ENCODE measurements at regions not wholly inside any gene's neighbourhood (a gene's known extent, or its start where the extent isn't known, plus 50 kb on each side); places are given as distances from the start of the nearest gene placed in this dataset.

DNA sequence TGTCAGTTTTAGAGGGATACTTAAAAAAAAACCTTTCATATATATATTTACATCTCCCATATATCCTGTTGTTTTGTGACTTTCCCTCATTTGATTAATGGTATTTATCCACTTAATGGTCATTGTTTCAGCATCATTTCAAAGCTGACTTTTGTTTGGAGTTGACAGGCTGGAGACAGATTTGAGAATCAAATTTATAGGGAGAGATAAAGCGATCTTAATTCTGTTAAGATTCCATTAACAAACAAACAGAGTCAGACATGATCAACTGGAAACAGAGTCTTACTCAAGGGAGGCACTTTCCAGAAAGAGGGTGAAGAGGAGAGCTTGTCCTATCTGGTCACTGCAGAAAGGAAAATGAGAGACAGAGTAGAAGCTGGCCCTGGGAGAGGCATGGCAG lies 283.4 kb downstream of the TTLL7 start (continued):
- TF ChIP-seq, protein P1, sequence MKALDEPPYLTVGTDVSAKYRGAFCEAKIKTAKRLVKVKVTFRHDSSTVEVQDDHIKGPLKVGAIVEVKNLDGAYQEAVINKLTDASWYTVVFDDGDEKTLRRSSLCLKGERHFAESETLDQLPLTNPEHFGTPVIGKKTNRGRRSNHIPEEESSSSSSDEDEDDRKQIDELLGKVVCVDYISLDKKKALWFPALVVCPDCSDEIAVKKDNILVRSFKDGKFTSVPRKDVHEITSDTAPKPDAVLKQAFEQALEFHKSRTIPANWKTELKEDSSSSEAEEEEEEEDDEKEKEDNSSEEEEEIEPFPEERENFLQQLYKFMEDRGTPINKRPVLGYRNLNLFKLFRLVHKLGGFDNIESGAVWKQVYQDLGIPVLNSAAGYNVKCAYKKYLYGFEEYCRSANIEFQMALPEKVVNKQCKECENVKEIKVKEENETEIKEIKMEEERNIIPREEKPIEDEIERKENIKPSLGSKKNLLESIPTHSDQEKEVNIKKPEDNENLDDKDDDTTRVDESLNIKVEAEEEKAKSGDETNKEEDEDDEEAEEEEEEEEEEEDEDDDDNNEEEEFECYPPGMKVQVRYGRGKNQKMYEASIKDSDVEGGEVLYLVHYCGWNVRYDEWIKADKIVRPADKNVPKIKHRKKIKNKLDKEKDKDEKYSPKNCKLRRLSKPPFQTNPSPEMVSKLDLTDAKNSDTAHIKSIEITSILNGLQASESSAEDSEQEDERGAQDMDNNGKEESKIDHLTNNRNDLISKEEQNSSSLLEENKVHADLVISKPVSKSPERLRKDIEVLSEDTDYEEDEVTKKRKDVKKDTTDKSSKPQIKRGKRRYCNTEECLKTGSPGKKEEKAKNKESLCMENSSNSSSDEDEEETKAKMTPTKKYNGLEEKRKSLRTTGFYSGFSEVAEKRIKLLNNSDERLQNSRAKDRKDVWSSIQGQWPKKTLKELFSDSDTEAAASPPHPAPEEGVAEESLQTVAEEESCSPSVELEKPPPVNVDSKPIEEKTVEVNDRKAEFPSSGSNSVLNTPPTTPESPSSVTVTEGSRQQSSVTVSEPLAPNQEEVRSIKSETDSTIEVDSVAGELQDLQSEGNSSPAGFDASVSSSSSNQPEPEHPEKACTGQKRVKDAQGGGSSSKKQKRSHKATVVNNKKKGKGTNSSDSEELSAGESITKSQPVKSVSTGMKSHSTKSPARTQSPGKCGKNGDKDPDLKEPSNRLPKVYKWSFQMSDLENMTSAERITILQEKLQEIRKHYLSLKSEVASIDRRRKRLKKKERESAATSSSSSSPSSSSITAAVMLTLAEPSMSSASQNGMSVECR (CRISPR knock-in tag; IDR thresholded peaks at IDR 0.05; ENCODE audit: borderline replicate concordance): no peak

DNA sequence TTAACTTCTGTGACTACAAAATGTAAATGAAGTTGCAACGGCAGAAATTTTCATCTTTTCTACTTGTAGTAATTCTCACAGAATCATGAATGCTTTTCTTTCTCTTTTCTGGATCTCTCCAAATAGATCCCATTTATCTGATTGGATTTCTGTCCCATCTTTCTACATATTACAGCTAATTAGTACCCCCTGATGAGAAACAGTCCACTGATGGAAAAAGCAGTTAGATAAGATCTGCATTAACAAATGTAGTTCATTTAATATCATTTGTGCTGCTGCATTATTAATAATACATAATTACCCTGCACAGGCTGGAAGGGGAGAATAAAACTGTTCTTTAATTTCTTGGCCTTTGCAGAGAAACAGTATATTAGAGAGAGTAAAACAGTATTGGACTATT lies 289.3 kb downstream of the TTLL7 start:
- Mint-ChIP-seq H3K4me3 (no peak overlapping the region), H3K9me3 (peaks cover 8% of the 10 kb centered on the region), H3K4me1 (peaks cover 5% of the 10 kb centered on the region; the same call in 1 of the 2 replicates), H3K27ac (no peak overlapping the region), H3K36me3 (no peaks in the 10 kb centered on the region; the same call in 1 of the 2 replicates), H3K27me3 (ENCODE audit: low read depth) (no peaks in the 10 kb centered on the region)
- DNase-seq (ENCODE audit: low spot score) (no peak), ATAC-seq (no peak)
- TF ChIP-seq CREB1 (CRISPR knock-in tag; IDR thresholded peaks at IDR 0.05) (no peak), NFE2L1 (CRISPR knock-in tag; IDR thresholded peaks at IDR 0.05) (no peak), SMAD4 (CRISPR knock-in tag; IDR thresholded peaks at IDR 0.05) (no peak), GABPB1 (CRISPR knock-in tag; IDR thresholded peaks at IDR 0.05) (no peak), MYBL2 (CRISPR knock-in tag; IDR thresholded peaks at IDR 0.05) (no peak), ZBTB21 (CRISPR knock-in tag; IDR thresholded peaks at IDR 0.05; ENCODE audit: borderline replicate concordance) (no peak), TCF7 (CRISPR knock-in tag; IDR thresholded peaks at IDR 0.05; ENCODE audit: low read depth) (no peak), GTF2I (CRISPR knock-in tag; conservative IDR thresholded peaks at IDR 0.05) (no peak), ZNF263 (CRISPR knock-in tag; IDR thresholded peaks at IDR 0.05; ENCODE audit: low read depth) (no peak)
- TF ChIP-seq, protein P2, sequence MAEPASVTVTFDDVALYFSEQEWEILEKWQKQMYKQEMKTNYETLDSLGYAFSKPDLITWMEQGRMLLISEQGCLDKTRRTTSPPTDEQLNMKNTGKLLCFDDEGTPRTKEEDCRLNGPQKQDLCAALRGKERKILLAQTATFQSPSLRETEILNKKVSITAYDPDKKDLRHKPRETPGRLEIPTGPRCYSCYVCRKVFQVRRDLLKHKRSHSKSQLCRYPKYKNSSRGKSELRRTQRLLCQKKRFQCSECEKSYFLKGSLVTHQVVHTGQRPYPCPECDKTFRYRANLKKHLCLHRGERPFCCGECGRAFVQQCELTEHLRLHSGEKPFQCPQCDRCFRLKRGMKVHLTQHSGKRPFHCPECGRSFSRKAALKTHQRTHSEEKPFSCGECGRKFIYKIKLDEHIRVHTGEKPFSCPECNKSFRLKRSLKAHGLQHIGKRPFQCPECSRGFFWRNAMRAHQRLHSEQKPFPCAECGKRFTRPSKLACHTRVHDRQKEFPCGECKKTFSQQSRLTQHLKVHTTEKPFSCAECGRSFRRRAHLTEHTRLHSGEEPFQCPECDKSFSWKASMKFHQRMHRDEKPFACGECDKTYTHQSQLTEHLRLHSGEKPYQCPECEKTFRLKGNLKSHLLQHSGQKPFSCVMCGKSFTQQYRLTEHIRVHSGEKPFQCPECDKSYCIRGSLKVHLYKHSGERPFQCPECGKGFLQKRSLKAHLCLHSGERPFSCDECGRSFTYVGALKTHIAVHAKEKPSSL (CRISPR knock-in tag; conservative IDR thresholded peaks at IDR 0.05): no peak
- ChIA-PET CTCF (no interaction called here), POLR2A (no interaction called here)

DNA sequence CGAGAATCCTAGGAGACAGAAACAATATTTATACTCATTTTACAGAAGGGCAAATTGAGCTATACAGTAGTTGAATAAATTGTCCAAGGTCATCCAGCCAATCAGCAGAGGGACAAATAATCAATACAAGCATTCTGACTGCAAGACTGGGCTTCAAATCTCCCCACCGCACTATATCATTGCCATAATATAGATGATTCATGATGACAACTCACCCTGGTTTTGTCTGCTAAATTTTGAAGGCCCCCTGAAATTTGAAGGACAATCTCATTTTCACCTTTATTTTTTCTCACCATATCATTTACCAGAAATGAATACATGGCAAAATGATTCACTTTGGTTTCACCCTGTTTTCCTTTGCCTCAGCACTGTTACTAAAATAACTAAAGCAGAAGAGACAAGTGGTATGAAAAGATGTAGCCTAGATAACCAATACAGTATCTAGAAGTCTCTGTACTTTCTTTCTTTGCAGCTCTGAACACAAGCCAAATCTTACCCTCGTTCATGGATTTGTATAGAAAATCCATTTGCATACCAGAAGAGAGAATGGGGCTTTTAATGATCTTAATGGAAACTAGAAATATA lies 292.5 kb downstream of the TTLL7 start:
- peaks cover 7% of the 10 kb centered on the region for H3K9me3 Mint-ChIP-seq
- H3K4me1 Mint-ChIP-seq: peaks cover 18% of the 10 kb centered on the region
- ChIA-PET CTCF (no interaction called here), POLR2A (no interaction called here)
- DNase-seq (ENCODE audit: low spot score) (no peak), ATAC-seq (no peak)
- H3K27me3 Mint-ChIP-seq (ENCODE audit: low read depth): no peaks in the 10 kb centered on the region
- no peaks in the 10 kb centered on the region for H3K36me3 Mint-ChIP-seq
- H3K27ac Mint-ChIP-seq: no peak overlapping the region
- no peak overlapping the region for H3K4me3 Mint-ChIP-seq
- TF ChIP-seq, protein P3, sequence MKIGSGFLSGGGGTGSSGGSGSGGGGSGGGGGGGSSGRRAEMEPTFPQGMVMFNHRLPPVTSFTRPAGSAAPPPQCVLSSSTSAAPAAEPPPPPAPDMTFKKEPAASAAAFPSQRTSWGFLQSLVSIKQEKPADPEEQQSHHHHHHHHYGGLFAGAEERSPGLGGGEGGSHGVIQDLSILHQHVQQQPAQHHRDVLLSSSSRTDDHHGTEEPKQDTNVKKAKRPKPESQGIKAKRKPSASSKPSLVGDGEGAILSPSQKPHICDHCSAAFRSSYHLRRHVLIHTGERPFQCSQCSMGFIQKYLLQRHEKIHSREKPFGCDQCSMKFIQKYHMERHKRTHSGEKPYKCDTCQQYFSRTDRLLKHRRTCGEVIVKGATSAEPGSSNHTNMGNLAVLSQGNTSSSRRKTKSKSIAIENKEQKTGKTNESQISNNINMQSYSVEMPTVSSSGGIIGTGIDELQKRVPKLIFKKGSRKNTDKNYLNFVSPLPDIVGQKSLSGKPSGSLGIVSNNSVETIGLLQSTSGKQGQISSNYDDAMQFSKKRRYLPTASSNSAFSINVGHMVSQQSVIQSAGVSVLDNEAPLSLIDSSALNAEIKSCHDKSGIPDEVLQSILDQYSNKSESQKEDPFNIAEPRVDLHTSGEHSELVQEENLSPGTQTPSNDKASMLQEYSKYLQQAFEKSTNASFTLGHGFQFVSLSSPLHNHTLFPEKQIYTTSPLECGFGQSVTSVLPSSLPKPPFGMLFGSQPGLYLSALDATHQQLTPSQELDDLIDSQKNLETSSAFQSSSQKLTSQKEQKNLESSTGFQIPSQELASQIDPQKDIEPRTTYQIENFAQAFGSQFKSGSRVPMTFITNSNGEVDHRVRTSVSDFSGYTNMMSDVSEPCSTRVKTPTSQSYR (CRISPR knock-in tag; IDR thresholded peaks at IDR 0.05): no peak
- TF ChIP-seq TCF7 (CRISPR knock-in tag; IDR thresholded peaks at IDR 0.05; ENCODE audit: low read depth) (no peak), ZBTB21 (CRISPR knock-in tag; IDR thresholded peaks at IDR 0.05; ENCODE audit: borderline replicate concordance) (no peak), ZNF396 (CRISPR knock-in tag; IDR thresholded peaks at IDR 0.05; ENCODE audit: borderline replicate concordance) (no peak), CREM (CRISPR knock-in tag; IDR thresholded peaks at IDR 0.05) (no peak), ZNF423 (CRISPR knock-in tag; IDR thresholded peaks at IDR 0.05) (no peak), MXD4 (CRISPR knock-in tag; IDR thresholded peaks at IDR 0.05; ENCODE audit: borderline replicate concordance) (no peak), FOXJ3 (CRISPR knock-in tag; IDR thresholded peaks at IDR 0.05; ENCODE audit: borderline replicate concordance) (no peak)
- TF ChIP-seq, protein P4, sequence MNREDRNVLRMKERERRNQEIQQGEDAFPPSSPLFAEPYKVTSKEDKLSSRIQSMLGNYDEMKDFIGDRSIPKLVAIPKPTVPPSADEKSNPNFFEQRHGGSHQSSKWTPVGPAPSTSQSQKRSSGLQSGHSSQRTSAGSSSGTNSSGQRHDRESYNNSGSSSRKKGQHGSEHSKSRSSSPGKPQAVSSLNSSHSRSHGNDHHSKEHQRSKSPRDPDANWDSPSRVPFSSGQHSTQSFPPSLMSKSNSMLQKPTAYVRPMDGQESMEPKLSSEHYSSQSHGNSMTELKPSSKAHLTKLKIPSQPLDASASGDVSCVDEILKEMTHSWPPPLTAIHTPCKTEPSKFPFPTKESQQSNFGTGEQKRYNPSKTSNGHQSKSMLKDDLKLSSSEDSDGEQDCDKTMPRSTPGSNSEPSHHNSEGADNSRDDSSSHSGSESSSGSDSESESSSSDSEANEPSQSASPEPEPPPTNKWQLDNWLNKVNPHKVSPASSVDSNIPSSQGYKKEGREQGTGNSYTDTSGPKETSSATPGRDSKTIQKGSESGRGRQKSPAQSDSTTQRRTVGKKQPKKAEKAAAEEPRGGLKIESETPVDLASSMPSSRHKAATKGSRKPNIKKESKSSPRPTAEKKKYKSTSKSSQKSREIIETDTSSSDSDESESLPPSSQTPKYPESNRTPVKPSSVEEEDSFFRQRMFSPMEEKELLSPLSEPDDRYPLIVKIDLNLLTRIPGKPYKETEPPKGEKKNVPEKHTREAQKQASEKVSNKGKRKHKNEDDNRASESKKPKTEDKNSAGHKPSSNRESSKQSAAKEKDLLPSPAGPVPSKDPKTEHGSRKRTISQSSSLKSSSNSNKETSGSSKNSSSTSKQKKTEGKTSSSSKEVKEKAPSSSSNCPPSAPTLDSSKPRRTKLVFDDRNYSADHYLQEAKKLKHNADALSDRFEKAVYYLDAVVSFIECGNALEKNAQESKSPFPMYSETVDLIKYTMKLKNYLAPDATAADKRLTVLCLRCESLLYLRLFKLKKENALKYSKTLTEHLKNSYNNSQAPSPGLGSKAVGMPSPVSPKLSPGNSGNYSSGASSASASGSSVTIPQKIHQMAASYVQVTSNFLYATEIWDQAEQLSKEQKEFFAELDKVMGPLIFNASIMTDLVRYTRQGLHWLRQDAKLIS (CRISPR knock-in tag; IDR thresholded peaks at IDR 0.05; ENCODE audit: borderline replicate concordance): no peak
- TF ChIP-seq, protein P5, sequence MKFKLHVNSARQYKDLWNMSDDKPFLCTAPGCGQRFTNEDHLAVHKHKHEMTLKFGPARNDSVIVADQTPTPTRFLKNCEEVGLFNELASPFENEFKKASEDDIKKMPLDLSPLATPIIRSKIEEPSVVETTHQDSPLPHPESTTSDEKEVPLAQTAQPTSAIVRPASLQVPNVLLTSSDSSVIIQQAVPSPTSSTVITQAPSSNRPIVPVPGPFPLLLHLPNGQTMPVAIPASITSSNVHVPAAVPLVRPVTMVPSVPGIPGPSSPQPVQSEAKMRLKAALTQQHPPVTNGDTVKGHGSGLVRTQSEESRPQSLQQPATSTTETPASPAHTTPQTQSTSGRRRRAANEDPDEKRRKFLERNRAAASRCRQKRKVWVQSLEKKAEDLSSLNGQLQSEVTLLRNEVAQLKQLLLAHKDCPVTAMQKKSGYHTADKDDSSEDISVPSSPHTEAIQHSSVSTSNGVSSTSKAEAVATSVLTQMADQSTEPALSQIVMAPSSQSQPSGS (CRISPR knock-in tag; IDR thresholded peaks at IDR 0.05; ENCODE audit: borderline replicate concordance, low read depth): no peak
